CD8-positive, alpha-beta memory T cell (primary cell): ENCODE measurements at regions not wholly inside any gene's neighbourhood (a gene's known extent, or its start where the extent isn't known, plus 50 kb on each side); places are given as distances from the start of the nearest gene placed in this dataset.

Experiments used
- CTCF ChIA-PET: fragments of 350-600 bp; sonication (Branson Sonifier 250); formaldehyde crosslinking; loops from one replicate; lab custom pipeline; 2021; ENCODE audit warnings: antibody characterized with exemption; lab: Charles Lee
- POLR2A ChIA-PET: fragments of 350-600 bp; sonication (Branson Sonifier 250); formaldehyde crosslinking; loops from one replicate; lab custom pipeline; 2021; ENCODE audit warnings: antibody characterized with exemption; lab: Charles Lee
- DNase-seq, 5 donors: peaks; one replicate each; pipeline versions ENCODE4 v3.0.0 to v3.0.0-alpha.2; 2020 to 2022; ENCODE audit warnings: mixed read lengths in 1 of 5
- H3K27ac ChIP-seq: one replicate; pipeline ENCODE4 v1.7.0; 2013; ENCODE audit warnings: low read depth, mild to moderate bottlenecking, low read length, moderate library complexity
- H3K27me3 ChIP-seq: 2 replicates; pipeline ENCODE4 v1.7.0; 2013; ENCODE audit warnings: low read length, mild to moderate bottlenecking; ENCODE audit not compliant: insufficient read depth, poor library complexity, severe bottlenecking
- H3K36me3 ChIP-seq: 2 replicates; pipeline ENCODE4 v1.7.0; 2013; ENCODE audit warnings: mild to moderate bottlenecking, low read length, moderate library complexity; ENCODE audit not compliant: insufficient read depth
- H3K4me1 ChIP-seq: 2 replicates; pipeline ENCODE4 v1.7.0; 2013; ENCODE audit warnings: mild to moderate bottlenecking, low read length, moderate library complexity; ENCODE audit not compliant: insufficient read depth
- H3K4me3 ChIP-seq: 2 replicates; pipeline ENCODE4 v1.7.0; 2013; ENCODE audit warnings: mild to moderate bottlenecking, low read length
- H3K9me3 ChIP-seq: 2 replicates; pipeline ENCODE4 v1.7.0; 2013; ENCODE audit warnings: mild to moderate bottlenecking, low read length
- H3K27ac Mint-ChIP-seq, 8 donors: one replicate each; pipeline ENCODE4 v1.8.0; 2020 to 2021; ENCODE audit warnings: mixed read lengths in 8 of 8, mild to moderate bottlenecking in 6 of 8, inconsistent platforms in 3 of 8, moderate library complexity in 3 of 8
- H3K27me3 Mint-ChIP-seq, 2 donors: one replicate each; pipeline ENCODE4 v1.8.0; 2020 to 2021; ENCODE audit warnings: mixed read lengths in 2 of 2, mild to moderate bottlenecking in 1 of 2, moderate library complexity in 1 of 2
- H3K36me3 Mint-ChIP-seq, 3 donors: one replicate each; pipeline ENCODE4 v1.8.0; 2020 to 2021; ENCODE audit warnings: mixed read lengths in 3 of 3, inconsistent platforms in 1 of 3, mild to moderate bottlenecking in 1 of 3
- H3K4me1 Mint-ChIP-seq, 3 donors: one replicate each; pipeline ENCODE4 v1.8.0; 2020 to 2021; ENCODE audit warnings: mixed read lengths in 3 of 3, inconsistent platforms in 1 of 3, mild to moderate bottlenecking in 1 of 3
- H3K4me3 Mint-ChIP-seq, 7 donors: one replicate each; pipeline ENCODE4 v1.8.0; 2020 to 2021; ENCODE audit warnings: mixed read lengths in 7 of 7, mild to moderate bottlenecking in 6 of 7, moderate library complexity in 4 of 7, inconsistent platforms in 2 of 7
- H3K9me3 Mint-ChIP-seq, 5 donors: one replicate each; pipeline ENCODE4 v1.8.0; 2020 to 2022; ENCODE audit warnings: mixed read lengths in 5 of 5, mild to moderate bottlenecking in 3 of 5, moderate library complexity in 2 of 5, inconsistent platforms in 1 of 5

DNA sequence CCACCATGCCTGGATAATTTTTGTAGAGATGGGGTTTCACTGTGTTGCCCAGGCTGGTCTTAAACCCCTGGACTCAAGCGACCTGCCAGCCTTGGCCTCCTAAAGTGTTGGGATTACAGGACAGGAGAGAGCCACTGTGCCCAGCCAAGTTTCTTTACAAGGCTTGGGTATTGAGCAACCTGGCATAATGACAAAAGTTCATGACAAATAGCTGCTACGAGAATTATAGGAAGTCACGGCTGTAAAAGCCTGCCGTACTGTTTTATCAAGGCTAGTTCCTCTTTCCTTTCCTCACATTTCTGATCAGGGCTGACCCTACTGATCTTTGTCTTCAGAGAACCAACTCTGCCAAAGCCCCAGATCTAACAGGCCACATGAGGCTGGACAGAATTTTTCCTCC lies 490.4 kb upstream of the SPRED2 start:
- H3K27ac Mint-ChIP-seq, result no peak overlapping the region
- no peak overlapping the region for H3K4me3 Mint-ChIP-seq
- peaks cover 0 to 11% (median 2%) of the 10 kb centered on the region in 5 donors for H3K9me3 Mint-ChIP-seq
- H3K27ac ChIP-seq, result no peak overlapping the region
- no peaks in the 10 kb centered on the region for H3K4me1 ChIP-seq
- H3K36me3 ChIP-seq, result no peaks in the 10 kb centered on the region
- no peaks in the 10 kb centered on the region for H3K4me1 Mint-ChIP-seq
- no peak overlapping the region for H3K4me3 ChIP-seq
- H3K36me3 Mint-ChIP-seq, result no peaks in the 10 kb centered on the region
- ChIA-PET CTCF (no interaction called here), POLR2A (no interaction called here)
- no peaks in the 10 kb centered on the region for H3K9me3 ChIP-seq
- no peaks in the 10 kb centered on the region for H3K27me3 ChIP-seq
- no peak for DNase-seq
- no peaks in the 10 kb centered on the region for H3K27me3 Mint-ChIP-seq

DNA sequence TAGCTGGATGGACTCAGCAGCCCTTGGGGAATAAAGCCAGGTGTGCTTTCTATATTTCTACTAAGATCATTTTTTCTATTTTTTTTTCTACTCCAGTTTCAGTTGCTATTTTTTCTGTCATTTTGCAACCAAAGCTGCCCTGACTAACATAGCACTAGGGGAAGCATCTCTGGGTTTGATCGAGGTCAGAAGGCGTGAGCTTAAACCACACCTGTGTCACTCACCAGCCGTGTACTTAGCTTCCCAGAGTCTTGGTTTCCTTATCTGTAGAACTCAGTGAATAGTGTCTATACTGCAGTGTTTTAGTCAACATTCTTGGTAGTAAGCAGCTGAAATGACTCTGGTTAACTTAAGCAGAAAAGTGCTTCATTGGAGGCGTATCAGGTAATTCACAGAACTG lies 489.6 kb upstream of the SPRED2 start:
- no peak overlapping the region for H3K27ac ChIP-seq
- no peaks in the 10 kb centered on the region for H3K27me3 ChIP-seq
- Mint-ChIP-seq H3K36me3 (no peaks in the 10 kb centered on the region), H3K27me3 (no peaks in the 10 kb centered on the region), H3K4me1 (no peaks in the 10 kb centered on the region), H3K9me3 (peaks cover 0 to 11% (median 2%) of the 10 kb centered on the region in 5 donors), H3K4me3 (no peak overlapping the region), H3K27ac (no peak overlapping the region)
- DNase-seq, result no peak
- CTCF ChIA-PET, result no interaction called here
- POLR2A ChIA-PET, result no interaction called here
- H3K4me1 ChIP-seq, result no peaks in the 10 kb centered on the region
- no peaks in the 10 kb centered on the region for H3K36me3 ChIP-seq
- H3K9me3 ChIP-seq, result no peaks in the 10 kb centered on the region
- H3K4me3 ChIP-seq, result no peak overlapping the region

DNA sequence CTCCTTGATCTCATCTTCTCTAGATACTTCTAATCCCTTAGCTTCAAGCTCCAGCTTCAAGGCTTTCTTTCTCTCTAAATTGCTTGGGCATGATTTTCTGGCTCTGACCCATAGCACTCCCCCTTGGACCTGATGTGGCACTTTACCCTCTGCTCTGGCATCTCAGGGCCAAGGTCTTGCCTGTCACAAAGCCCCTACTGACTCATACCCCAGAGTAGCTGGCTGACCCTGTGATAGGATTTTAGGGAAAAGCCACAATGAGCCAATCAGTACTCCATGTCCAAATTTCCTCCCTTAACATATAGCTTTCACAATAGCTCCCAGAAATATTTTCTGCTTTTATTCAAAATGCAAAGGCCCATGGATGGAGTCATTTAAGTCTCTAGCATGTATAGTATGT lies 488.7 kb upstream of the SPRED2 start:
- no peak overlapping the region for H3K27ac Mint-ChIP-seq
- peaks cover 0 to 8% (median 0%) of the 10 kb centered on the region in 5 donors for H3K9me3 Mint-ChIP-seq
- H3K27me3 ChIP-seq, result no peaks in the 10 kb centered on the region
- CTCF ChIA-PET, result no interaction called here
- H3K36me3 Mint-ChIP-seq, result no peaks in the 10 kb centered on the region
- H3K27ac ChIP-seq, result no peak overlapping the region
- H3K4me3 Mint-ChIP-seq, result no peak overlapping the region
- H3K4me1 ChIP-seq, result no peaks in the 10 kb centered on the region
- no peak overlapping the region for H3K4me3 ChIP-seq
- no peak for DNase-seq
- H3K4me1 Mint-ChIP-seq, result no peaks in the 10 kb centered on the region
- H3K9me3 ChIP-seq, result no peaks in the 10 kb centered on the region
- POLR2A ChIA-PET, result no interaction called here
- no peaks in the 10 kb centered on the region for H3K27me3 Mint-ChIP-seq
- H3K36me3 ChIP-seq, result no peaks in the 10 kb centered on the region

DNA sequence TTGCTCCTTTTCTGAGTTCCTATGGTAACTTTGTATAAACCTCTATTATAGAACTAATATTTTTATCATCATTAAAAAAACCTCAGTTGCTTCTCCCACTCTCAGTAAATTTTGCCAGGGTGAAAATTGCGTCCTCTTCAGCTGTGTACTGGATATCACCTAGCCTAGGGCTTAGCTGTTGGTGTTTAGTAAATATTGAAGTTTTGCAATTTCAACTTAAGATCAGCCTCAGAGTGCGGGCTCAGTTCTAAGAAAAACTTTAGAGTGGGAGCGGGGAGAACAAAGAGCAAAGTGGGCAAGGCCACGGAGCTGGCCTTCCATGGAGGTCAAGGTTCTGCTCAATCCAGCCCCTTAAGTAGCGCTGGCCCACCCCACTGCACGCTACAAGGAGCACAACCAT lies 488.3 kb upstream of the SPRED2 start:
- H3K27me3 ChIP-seq, result no peaks in the 10 kb centered on the region
- no peaks in the 10 kb centered on the region for H3K27me3 Mint-ChIP-seq
- no peak overlapping the region for H3K4me3 Mint-ChIP-seq
- no peak for DNase-seq
- POLR2A ChIA-PET, result no interaction called here
- no peaks in the 10 kb centered on the region for H3K36me3 ChIP-seq
- CTCF ChIA-PET, result no interaction called here
- H3K4me1 ChIP-seq, result no peaks in the 10 kb centered on the region
- no peak overlapping the region for H3K4me3 ChIP-seq
- no peak overlapping the region for H3K27ac Mint-ChIP-seq
- H3K36me3 Mint-ChIP-seq, result no peaks in the 10 kb centered on the region
- H3K9me3 Mint-ChIP-seq, result peaks cover 0 to 8% (median 0%) of the 10 kb centered on the region in 5 donors
- no peaks in the 10 kb centered on the region for H3K9me3 ChIP-seq
- H3K27ac ChIP-seq, result no peak overlapping the region
- H3K4me1 Mint-ChIP-seq, result no peaks in the 10 kb centered on the region

DNA sequence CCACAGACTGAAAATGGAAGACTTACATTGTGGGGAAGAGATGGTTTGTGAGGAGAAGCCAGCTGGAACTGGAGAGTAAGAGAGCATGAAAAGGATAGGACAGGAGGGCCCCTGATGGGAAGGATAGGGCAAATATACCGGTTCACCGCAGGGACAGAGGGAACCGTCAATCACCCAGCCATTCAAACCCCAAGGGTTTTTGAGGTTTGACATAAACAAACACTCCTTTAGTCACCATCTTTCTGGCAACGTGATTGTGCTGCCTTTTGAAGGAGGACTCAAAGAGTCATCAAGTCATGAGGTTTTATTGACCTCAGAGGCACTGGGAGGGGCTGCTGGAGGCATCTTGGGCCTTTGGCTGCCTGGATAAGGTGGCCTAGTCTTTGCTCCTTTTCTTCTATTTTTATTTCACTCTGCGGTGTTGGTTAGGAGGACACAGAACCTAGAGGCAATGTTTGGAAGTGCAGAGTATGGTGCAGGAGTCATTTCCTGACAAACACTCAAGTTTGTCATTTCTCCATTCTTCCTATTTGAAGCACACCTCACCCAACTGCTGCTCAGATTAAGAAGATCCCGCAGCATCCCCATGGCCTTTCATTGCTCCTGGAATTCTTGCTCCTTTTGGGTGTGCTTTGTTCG lies 487.3 kb upstream of the SPRED2 start:
- Histone ChIP-seq H3K9me3 (no peaks in the 10 kb centered on the region), H3K27me3 (no peaks in the 10 kb centered on the region), H3K4me1 (no peaks in the 10 kb centered on the region), H3K4me3 (no peak overlapping the region), H3K36me3 (no peaks in the 10 kb centered on the region), H3K27ac (no peak overlapping the region)
- H3K4me3 Mint-ChIP-seq, result no peak overlapping the region
- H3K9me3 Mint-ChIP-seq, result peaks cover 0 to 8% (median 0%) of the 10 kb centered on the region in 5 donors
- H3K36me3 Mint-ChIP-seq, result no peaks in the 10 kb centered on the region
- ChIA-PET POLR2A (no interaction called here), CTCF (no interaction called here)
- H3K4me1 Mint-ChIP-seq, result no peaks in the 10 kb centered on the region
- DNase-seq, result no peak
- no peaks in the 10 kb centered on the region for H3K27me3 Mint-ChIP-seq
- H3K27ac Mint-ChIP-seq, result no peak overlapping the region

DNA sequence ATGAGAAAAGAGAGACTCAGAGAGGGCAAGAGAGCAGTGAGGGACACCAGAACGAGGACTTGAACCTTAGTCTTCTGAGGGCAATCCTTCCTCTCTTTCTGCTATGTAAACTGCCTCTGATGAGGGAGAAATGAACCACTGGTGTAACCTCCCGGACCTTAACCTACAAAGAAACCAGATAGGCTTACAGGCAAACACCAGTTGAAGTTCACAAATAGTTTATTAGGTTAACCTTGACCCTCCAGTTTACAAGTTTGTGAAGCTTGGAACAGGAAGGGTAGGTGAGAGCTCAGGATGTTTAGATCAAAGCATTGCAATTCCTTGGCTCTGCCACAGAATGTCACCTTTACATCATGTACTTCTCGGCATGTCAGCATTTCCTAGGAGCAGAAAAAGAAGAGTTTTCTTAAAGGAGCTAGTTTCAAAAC lies 486.4 kb upstream of the SPRED2 start:
- Histone ChIP-seq H3K9me3 (no peaks in the 10 kb centered on the region), H3K27ac (no peak overlapping the region), H3K4me1 (no peaks in the 10 kb centered on the region), H3K4me3 (no peak overlapping the region), H3K27me3 (no peaks in the 10 kb centered on the region), H3K36me3 (no peaks in the 10 kb centered on the region)
- Mint-ChIP-seq H3K4me3 (no peak overlapping the region), H3K27me3 (no peaks in the 10 kb centered on the region), H3K9me3 (peaks cover 0 to 8% (median 0%) of the 10 kb centered on the region in 5 donors), H3K36me3 (no peaks in the 10 kb centered on the region), H3K4me1 (no peaks in the 10 kb centered on the region), H3K27ac (no peak overlapping the region)
- POLR2A ChIA-PET, result no interaction called here
- CTCF ChIA-PET, result no interaction called here
- no peak for DNase-seq

DNA sequence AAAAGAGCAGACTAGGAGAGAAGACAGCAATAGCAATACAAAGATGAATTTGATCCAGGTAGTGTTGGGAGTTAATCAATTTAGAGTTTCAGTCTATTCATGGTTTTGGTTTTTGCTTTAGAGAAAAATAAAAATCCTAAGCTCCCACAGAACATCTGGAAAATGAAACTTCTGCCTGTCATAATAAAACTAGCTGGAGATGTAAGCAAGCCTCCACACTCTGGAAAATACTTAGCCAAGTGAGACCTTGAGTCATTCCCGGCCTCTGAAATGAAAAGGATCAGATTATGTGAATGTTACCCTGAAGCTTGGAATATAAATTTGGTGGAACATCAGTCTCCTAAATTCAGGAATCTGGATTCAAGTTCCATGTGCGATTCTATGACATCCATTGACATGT lies 485.6 kb upstream of the SPRED2 start:
- Histone ChIP-seq H3K4me3 (no peak overlapping the region), H3K36me3 (no peaks in the 10 kb centered on the region), H3K27me3 (no peaks in the 10 kb centered on the region), H3K4me1 (no peaks in the 10 kb centered on the region), H3K9me3 (no peaks in the 10 kb centered on the region), H3K27ac (no peak overlapping the region)
- H3K4me3 Mint-ChIP-seq, result no peak overlapping the region
- H3K4me1 Mint-ChIP-seq, result no peaks in the 10 kb centered on the region
- CTCF ChIA-PET, result no interaction called here
- H3K9me3 Mint-ChIP-seq, result peaks cover 0 to 8% (median 0%) of the 10 kb centered on the region in 5 donors
- POLR2A ChIA-PET, result no interaction called here
- DNase-seq, result no peak
- H3K27me3 Mint-ChIP-seq, result no peaks in the 10 kb centered on the region
- H3K27ac Mint-ChIP-seq, result no peak overlapping the region
- no peaks in the 10 kb centered on the region for H3K36me3 Mint-ChIP-seq

DNA sequence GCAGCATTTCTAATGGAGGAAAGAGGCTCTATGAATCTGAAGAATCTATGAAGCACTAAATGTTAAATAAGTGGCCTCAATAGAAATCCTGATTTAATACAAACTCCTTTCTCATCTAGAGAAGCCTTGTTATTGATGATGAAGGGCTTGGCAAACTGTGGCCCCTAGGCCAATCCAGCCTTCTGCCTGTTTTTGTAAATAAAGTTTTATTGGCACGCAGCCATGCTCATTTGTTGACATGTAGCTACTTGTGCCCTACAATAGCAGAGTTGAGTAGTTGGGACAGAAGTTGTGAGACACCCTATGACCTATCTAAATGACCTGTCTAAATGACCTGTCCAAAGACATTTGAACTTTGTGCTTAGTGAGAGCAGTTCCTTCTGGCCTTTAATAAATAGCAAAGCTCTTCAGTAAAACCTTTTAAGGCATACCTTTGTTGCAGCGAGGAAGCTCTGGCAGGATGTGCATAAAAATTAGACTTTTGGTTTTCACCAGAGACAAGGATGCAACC lies 484.4 kb upstream of the SPRED2 start:
- no peaks in the 10 kb centered on the region for H3K27me3 ChIP-seq
- no peaks in the 10 kb centered on the region for H3K9me3 ChIP-seq
- no peak overlapping the region for H3K4me3 Mint-ChIP-seq
- H3K4me1 ChIP-seq, result no peaks in the 10 kb centered on the region
- no peak overlapping the region for H3K27ac ChIP-seq
- H3K4me1 Mint-ChIP-seq, result no peaks in the 10 kb centered on the region
- H3K9me3 Mint-ChIP-seq, result peaks cover 0 to 8% (median 0%) of the 10 kb centered on the region in 5 donors
- DNase-seq, result no peak
- POLR2A ChIA-PET, result no interaction called here
- no peaks in the 10 kb centered on the region for H3K36me3 Mint-ChIP-seq
- H3K27me3 Mint-ChIP-seq, result no peaks in the 10 kb centered on the region
- H3K27ac Mint-ChIP-seq, result no peak overlapping the region
- no peak overlapping the region for H3K4me3 ChIP-seq
- no peaks in the 10 kb centered on the region for H3K36me3 ChIP-seq
- CTCF ChIA-PET, result no interaction called here
